NCI-H1436 treated with DMSO at 0.1 percent for 48 hours (cell line): ENCODE measurements at regions not wholly inside any gene's neighbourhood (a gene's known extent, or its start where the extent isn't known, plus 50 kb on each side); places are given as distances from the start of the nearest gene placed in this dataset.
"Not testable (repeated sequence)": the region's sequence is repeated elsewhere in the genome, so short reads cannot be mapped to it uniquely, and the experiment has no call there.

ENCODE experiments used
- DNase-seq: peaks from one replicate; lab custom pipeline; 2025; lab: John Stamatoyannopoulos, UW

GRCh38 chr2:133975676-133976428, 278.0 kb upstream of the MGAT5 start:
- no peak for DNase-seq

- no peak for DNase-seq
Measured at GRCh38 chr2:133976659-133977058, 277.2 kb upstream of the MGAT5 start.

DNA sequence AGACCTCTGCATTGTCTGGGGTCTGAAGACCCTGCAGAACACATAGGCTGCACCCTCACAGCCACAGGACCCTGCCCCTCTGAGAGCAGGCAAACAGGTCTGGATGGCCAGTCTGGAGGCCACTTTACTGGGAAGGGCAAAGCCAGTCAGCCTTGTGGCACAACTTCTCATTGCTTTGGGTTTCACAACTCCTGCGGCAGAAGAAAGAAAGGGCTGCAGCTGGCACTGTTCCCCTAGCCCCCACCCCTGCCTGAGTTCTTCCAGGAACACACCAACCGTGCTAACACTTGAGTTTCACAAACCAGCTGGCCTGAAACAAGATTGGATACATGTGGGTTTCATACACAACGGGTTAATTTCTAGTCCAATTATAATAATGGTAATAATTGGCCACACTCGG, 276.5 kb upstream of the MGAT5 start:
- DNase-seq: peak; percentile 21

DNA sequence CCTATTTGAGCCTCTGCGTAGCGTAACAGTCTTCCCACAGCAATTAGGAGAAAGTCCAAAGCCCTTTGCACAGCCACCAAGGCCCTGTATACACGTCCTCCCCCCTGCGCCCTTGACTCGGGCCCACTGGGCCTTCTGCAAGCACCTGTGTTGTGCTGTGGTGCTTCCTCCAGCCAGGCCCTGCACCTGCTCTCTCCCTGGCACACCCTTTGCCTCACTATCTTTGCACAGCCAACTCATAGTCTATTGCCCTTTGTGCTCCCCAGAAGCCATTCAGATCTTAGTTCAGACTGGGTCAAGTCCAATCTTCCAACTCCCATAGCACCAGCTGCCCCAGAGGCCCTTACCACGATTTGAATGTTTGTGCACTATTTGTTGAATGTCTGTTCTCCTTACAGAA, 271.6 kb upstream of the MGAT5 start:
- DNase-seq: no peak

GRCh38 chr2:133985563-133985962, 268.3 kb upstream of the MGAT5 start:
- DNase-seq: no peak

GRCh38 chr2:133986081-133986837, 267.6 kb upstream of the MGAT5 start:
- DNase-seq: no peak

GRCh38 chr2:133986881-133987795, 266.7 kb upstream of the MGAT5 start:
- DNase-seq: no peak

DNA sequence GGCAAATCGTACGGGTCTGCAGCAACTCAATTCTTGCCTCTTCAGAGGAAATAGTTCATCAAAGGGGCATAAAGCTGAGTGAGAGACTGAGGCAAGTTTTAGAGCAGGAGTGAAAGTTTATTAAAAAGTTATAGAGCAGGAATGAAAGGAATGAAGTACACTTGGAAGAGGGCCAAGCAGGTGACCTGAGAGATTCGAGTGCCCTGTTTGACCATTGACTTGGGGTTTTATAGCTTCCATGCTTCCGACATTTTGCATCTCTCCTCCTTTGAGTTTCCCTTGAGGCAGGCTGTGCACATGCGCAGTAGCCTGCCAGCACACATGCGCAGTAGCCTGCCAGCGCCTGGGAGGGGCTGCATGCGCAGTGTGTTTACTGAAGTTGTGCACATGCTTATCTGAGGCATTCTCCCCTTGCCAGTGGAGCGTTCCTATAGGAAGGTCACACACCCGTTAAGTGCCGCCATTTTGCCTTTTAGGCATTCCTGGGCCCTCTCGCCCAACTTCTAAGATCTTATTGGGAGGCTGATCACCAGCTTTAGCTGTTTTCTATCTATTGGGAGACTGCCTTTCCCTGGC, 265.5 kb upstream of the MGAT5 start:
- no peak for DNase-seq

DNA sequence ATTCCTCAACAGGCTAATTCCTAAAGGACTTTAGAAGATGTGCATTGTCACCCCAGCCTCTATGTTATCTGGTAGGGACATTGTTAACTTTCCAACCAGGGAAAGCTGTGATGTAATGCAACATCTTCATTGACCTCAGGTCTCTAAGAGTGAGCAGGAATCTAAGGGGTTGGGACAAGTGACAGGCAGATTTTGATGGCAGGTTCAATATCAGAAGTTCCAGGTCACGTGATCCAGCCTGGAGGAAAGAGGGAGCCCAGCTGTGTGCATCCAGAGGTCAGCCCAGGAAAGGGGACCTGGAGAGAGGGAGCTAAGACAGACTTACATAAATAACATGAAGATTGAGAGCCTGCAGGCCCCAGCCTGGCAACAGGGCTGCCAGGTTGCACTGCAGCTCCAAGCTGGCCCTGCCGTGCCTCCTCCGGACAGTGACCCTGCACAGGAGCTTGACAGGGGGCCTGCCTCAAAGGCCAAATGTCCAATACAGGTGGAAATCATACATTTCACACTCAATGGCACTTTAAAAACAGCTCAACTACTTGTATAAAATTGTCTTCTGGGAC, 262.2 kb upstream of the MGAT5 start:
- DNase-seq: no peak

- DNase-seq: no peak
Measured at GRCh38 chr2:133992454-133992853, 261.4 kb upstream of the MGAT5 start.

DNA sequence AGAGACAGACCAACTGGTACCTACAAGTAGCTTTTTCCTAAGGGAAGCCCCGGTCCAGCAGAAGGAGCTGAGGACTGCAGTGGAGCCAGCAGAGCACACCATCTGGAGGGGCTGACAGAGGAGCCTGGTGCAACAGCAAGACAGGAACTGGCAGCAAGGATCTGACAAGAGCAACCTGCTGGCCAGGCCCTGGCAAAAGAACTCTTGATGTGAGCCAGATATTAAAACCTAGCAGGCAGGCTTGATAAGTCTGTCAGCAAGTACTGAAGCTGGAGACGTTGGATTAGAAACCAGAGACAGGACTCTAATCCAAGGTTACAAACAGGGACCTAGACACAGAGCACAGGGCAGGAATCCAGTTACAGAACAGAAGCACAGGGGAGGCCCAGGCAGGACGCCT, 260.7 kb upstream of the MGAT5 start:
- no peak for DNase-seq

GRCh38 chr2:133998726-133999125, 255.1 kb upstream of the MGAT5 start:
- DNase-seq: not testable (repeated sequence)

GRCh38 chr2:134002391-134002790, 251.5 kb upstream of the MGAT5 start:
- no peak for DNase-seq

DNA sequence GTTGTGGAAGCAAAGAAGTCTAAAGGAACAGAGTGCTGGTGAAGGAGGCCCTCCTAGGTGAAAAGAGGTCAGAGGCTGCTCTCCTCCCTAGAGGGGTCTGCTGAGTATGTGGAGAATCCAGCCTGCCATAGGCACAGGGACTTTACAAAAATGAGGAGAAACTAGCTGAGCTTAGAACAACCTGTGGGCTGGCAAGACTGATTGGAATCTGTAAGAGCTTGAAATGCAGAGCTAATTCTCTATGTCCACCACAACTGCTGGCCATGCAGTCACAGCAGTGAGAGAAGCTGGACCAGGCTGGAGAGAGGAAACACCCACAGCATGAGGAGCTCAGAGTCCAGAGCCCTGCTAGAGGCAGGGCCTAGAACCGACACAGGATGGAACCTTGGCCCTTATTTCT, 251.0 kb upstream of the MGAT5 start:
- DNase-seq: no peak

GRCh38 chr2:134004467-134004866, 249.4 kb upstream of the MGAT5 start:
- no peak for DNase-seq

GRCh38 chr2:134008837-134009236, 245.0 kb upstream of the MGAT5 start:
- DNase-seq: no peak

DNA sequence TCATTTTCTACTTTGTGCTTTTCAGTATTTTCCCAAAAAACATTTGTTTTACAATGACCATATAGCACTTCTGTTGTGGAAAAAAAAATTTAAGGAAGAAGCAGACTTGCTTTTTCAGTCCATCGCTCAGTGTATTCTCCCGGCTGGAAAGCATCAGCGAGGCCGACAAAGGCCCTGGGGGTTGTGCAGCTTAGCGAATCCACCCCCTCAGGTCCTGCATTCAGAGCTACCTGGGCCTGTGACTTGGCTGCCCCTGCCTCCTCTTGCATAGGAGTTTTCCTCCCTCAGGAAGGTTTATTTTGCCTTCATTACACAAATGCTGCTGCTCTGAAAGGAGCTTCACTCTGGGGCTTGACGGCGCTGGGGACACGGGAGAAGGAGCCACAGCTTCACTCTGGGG, 244.4 kb upstream of the MGAT5 start:
- DNase-seq: no peak

- not testable (repeated sequence) for DNase-seq
Measured at GRCh38 chr2:134009906-134010305, 244.0 kb upstream of the MGAT5 start.

DNA sequence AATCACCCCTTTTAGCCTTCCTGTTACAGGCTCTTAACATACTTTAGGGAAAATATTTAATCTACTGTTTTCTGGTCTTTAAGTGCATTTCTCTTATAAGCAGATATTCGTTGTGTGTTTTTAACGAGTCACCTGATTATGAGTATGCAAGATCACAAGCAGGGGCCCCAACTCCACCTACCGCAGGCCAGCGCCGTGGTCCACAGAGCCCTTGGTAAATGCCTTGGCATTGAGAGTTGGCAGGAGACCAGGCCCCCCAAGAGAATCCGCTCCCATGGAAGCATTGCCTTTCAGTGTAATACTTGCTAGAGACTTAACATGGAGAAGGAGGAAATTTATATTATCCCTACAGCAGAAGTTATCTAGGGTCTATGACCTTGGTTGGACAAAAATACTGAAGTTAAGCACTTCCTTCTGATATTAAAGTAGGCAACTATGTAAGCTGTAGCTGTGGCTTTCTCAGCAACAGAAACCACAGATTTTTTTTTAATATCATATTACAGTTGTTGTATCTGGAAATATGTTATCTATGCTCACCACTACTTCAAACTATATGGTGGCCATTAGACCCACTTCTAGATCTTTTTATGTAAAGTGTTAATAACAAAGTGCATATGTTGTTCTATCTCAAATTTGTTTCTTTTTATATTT, 241.8 kb upstream of the MGAT5 start:
- no peak for DNase-seq

- DNase-seq: no peak
Measured at GRCh38 chr2:134014196-134014960, 239.5 kb upstream of the MGAT5 start.

DNA sequence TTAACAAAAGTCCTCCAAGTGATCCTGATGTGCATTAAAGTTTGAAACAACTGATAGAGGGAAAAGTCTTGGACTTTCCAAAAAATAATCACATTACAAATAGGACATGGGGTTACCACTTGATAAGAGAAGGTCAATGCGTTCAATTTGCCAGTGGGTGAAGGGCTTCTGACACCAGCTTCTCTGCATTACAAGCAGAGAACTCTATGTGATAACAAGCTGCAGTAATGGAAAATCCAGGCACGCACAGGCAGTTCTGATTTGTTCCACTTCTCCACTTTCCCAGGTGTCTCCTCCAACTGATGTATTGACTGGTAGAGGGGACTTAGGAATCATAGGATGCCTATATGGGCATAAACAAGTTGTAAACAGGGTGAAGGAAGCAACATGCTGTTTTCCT, 234.0 kb upstream of the MGAT5 start:
- no peak for DNase-seq
